Activated CD4-positive, alpha-beta memory T cell treated with anti-CD3 and anti-CD28 coated beads, Interleukin-2, amount 10 ng/mL, durations not matched to agents 7 days and 5 days (primary cell): ENCODE measurements at regions not wholly inside any gene's neighbourhood (a gene's known extent, or its start where the extent isn't known, plus 50 kb on each side); places are given as distances from the start of the nearest gene placed in this dataset.

ENCODE experiments used
- CTCF ChIA-PET: fragments of 350-600 bp; sonication (Branson Sonifier 250); formaldehyde crosslinking; loops from one replicate; lab custom pipeline; 2021; ENCODE audit warnings: antibody characterized with exemption, inconsistent platforms; lab: Charles Lee
- POLR2A ChIA-PET: fragments of 350-600 bp; sonication (Branson Sonifier 250); formaldehyde crosslinking; loops from one replicate; lab custom pipeline; 2021; ENCODE audit warnings: antibody characterized with exemption; lab: Charles Lee
- DNase-seq: peaks from one replicate; pipeline ENCODE4 v3.0.0-alpha.2; 2020
- H3K27ac Mint-ChIP-seq: one replicate; pipeline ENCODE4 v1.8.0; 2021; ENCODE audit warnings: mild to moderate bottlenecking, mixed read lengths
- H3K27me3 Mint-ChIP-seq: one replicate; pipeline ENCODE4 v1.8.0; 2021; ENCODE audit warnings: mixed read lengths
- H3K36me3 Mint-ChIP-seq: one replicate; pipeline ENCODE4 v1.8.0; 2021; ENCODE audit warnings: low read depth, mixed read lengths
- H3K4me1 Mint-ChIP-seq: one replicate; pipeline ENCODE4 v1.8.0; 2021; ENCODE audit warnings: mixed read lengths
- H3K4me3 Mint-ChIP-seq: one replicate; pipeline ENCODE4 v1.8.0; 2021; ENCODE audit warnings: mild to moderate bottlenecking, mixed read lengths
- H3K9me3 Mint-ChIP-seq: one replicate; pipeline ENCODE4 v1.8.0; 2021; ENCODE audit warnings: mixed read lengths

DNA sequence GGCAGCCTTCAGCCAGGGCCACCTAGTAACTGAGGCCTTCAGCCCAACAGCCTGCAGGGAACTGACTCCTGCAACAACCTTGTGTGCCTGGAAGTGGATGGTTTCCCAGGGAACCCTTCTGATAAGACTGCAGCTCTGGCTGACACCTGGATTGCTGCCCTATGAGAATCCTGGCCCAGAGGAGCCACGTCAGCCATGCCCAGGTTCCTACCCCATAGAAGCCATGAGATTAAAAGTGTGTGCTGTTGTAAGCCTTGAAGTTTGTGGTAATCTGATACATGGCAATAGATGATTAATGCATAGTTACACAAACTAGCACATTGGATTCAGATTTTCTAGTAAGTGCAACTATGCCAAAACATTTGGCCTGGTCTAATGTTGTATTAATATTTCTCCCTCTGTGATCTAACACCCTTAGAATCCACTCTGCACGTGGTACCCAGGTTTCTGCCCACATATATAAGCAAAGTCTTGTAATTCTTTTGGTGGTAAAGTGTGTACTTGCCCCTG is 64.8 kb upstream of the BEGAIN start:
- H3K4me1 Mint-ChIP-seq: peaks cover 5% of the 10 kb centered on the region
- H3K27ac Mint-ChIP-seq: no peak overlapping the region
- H3K4me3 Mint-ChIP-seq: no peak overlapping the region
- ChIA-PET CTCF (interaction anchor here (0.6 to 11.0 kb wide), 14 partner anchors 7 to 286 kb away, joined by 3 to 195 read pairs (median 8); a partner anchor contains a TSS), POLR2A (interaction anchor here (1.2 kb wide), 1 partner anchor 213 kb away, joined by 3 read pairs; no protein-coding TSS in a partner anchor)
- peaks cover 16% of the 10 kb centered on the region for H3K27me3 Mint-ChIP-seq
- H3K36me3 Mint-ChIP-seq: no peaks in the 10 kb centered on the region
- no peak for DNase-seq
- no peaks in the 10 kb centered on the region for H3K9me3 Mint-ChIP-seq

GRCh38 chr14:100652744-100653143 is 65.5 kb upstream of the BEGAIN start:
- POLR2A ChIA-PET: interaction anchor here (1.2 to 1.3 kb wide), 2 partner anchors 214 to 270 kb away, joined by 3 to 7 read pairs; no protein-coding TSS in a partner anchor
- Mint-ChIP-seq H3K4me1 (peaks cover 3% of the 10 kb centered on the region), H3K27me3 (peaks cover 14% of the 10 kb centered on the region), H3K36me3 (no peaks in the 10 kb centered on the region), H3K4me3 (no peak overlapping the region), H3K9me3 (no peaks in the 10 kb centered on the region), H3K27ac (no peak overlapping the region)
- DNase-seq: no peak
- CTCF ChIA-PET: interaction anchor here (0.6 to 11.0 kb wide), 26 partner anchors 8 to 974 kb away, joined by 3 to 195 read pairs (median 4); a partner anchor contains a TSS

DNA sequence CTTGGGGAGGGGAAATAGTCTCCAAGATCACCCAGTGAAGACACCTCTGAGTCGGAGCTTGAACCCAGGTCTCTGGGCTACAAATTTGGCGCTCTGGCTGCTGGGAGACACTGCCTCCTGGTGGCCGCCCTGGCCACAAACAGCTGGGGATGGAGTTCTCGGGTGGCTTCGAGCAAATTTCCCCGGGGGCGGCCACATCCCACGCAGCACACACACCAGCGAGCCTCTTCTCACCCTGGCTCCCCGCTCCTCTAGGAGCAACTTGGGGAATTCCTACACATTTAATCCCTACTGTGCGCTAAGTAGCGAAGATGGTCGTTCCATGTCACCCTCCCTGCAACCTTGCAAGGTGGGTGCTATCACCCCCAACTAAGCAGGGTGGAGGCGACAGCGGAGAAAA is 66.2 kb upstream of the BEGAIN start:
- CTCF ChIA-PET: interaction anchor here (0.6 to 11.0 kb wide), 24 partner anchors 8 to 777 kb away, joined by 3 to 195 read pairs (median 6); a partner anchor contains a TSS
- H3K27ac Mint-ChIP-seq: no peak overlapping the region
- no peak overlapping the region for H3K4me3 Mint-ChIP-seq
- H3K27me3 Mint-ChIP-seq: peaks cover 14% of the 10 kb centered on the region
- H3K4me1 Mint-ChIP-seq: peaks cover 3% of the 10 kb centered on the region
- POLR2A ChIA-PET: interaction anchor here (1.2 to 1.3 kb wide), 2 partner anchors 215 to 270 kb away, joined by 3 to 7 read pairs; no protein-coding TSS in a partner anchor
- H3K36me3 Mint-ChIP-seq: no peaks in the 10 kb centered on the region
- DNase-seq: peak; percentile 52
- no peaks in the 10 kb centered on the region for H3K9me3 Mint-ChIP-seq

DNA sequence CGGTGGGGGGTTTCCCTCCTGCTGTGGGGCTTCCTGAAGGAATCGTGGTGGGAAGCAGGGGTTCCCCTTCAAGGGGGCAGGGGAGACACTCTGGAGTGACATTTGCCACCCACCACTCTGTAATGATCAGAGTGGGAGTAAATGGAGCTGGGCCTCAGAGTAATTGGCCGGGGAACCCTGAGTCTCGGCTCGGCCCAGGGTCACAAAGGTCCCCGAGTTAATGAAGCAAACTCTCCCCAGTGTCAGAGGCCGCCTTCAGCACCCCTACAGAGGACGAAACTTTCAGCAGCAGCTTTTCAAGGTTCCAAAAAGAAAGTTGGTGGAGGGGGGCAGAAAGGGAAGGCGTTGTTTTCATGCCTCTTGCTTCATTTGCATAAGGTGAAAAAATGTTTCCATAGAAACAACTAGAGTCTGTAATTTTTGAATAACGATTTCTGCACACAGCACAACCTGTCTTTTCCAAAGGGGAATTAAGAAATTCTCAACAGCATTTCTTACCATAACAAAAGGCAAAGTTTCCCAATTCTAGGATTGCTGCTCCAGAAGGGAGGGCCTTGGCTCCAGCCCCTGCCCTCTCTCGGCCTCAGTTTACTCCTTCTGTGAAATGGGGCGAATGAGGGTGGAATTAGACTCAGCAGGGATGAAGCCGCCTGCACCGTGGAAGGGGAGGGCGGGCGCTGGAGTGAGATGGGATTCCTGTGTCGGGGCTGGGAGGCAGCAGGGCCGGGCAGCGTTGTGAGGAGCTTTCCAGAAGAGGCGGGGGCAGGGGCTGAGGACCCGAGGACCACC is 67.0 kb upstream of the BEGAIN start:
- DNase-seq: no peak
- no peak overlapping the region for H3K27ac Mint-ChIP-seq
- ChIA-PET CTCF (interaction anchor here (0.7 to 11.0 kb wide), 19 partner anchors 8 to 279 kb away, joined by 3 to 195 read pairs (median 6); a partner anchor contains a TSS), POLR2A (interaction anchor here (1.3 kb wide), 1 partner anchor 271 kb away, joined by 7 read pairs; no protein-coding TSS in a partner anchor)
- H3K4me3 Mint-ChIP-seq: no peak overlapping the region
- H3K4me1 Mint-ChIP-seq: peaks cover 3% of the 10 kb centered on the region
- no peaks in the 10 kb centered on the region for H3K36me3 Mint-ChIP-seq
- peaks cover 14% of the 10 kb centered on the region for H3K27me3 Mint-ChIP-seq
- H3K9me3 Mint-ChIP-seq: no peaks in the 10 kb centered on the region

DNA sequence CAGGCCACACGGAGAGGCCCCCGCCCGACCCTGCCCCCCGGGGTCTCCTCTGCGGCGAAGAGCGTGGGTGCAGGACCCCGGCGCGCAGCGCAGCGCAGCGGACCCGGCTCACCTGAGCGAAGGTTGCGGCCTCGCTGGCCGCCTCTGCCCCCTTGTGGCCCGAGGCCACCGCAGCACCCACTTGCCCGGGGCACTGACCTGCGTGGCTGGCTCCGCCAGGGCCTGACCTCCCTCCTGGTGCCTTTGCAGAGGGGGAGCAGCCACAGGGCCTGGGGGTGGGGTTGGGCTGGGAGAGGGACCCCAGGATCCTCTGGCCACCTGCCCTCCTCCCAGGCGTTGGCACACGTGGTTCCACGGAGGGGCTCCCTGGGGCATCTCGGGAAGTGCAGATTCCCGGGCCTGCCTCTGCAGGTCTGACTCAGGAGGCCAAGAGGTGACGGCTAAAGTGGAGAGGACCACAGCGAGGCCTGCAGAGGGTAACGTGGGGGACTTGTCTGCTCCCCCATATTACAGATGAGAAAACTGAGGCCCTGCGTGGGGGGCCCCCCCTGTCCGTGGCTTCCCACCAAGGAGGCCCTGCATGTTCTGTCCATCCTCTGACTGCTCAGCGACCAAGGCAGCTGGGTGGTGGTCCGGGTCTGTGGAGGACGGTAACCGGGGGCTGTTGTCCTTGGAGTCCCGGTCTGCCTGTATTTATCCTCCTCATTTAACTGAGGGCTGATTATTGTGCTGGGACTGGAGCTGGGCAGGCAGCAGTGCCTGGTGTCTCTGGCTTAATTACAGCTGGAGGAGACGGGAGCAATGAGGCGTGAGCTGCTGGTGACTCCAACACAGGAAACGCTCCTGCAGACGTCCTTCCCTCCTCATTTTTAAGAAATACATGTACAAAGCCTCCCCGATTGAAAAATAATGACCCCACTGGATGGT is 67.9 kb upstream of the BEGAIN start:
- peak; percentile 51 for DNase-seq
- ChIA-PET CTCF (interaction anchor here (1.2 to 11.0 kb wide), 6 partner anchors 7 to 271 kb away, joined by 3 to 195 read pairs (median 28); no protein-coding TSS in a partner anchor), POLR2A (no interaction called here)
- Mint-ChIP-seq H3K27me3 (peaks cover 14% of the 10 kb centered on the region), H3K27ac (no peak overlapping the region), H3K4me3 (no peak overlapping the region), H3K4me1 (peaks cover 3% of the 10 kb centered on the region), H3K9me3 (no peaks in the 10 kb centered on the region), H3K36me3 (no peaks in the 10 kb centered on the region)

DNA sequence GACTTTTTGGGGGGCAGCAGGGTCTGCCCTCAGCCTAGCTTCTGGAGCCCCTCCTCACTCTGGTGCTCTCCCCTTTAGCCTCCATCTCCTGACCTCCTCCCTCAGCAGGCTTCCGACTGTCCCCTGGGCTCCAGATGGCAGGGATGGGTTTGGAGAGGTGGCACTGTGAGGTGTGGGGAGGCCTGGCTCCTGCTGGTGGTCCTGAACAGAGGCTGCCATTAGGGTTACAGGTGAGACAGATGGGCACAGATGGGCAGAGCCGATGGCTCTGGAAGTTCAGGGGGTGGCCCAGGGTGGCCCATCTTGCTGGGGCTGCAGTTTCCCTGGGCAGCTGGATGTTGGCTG is 68.5 kb upstream of the BEGAIN start:
- peaks cover 3% of the 10 kb centered on the region for H3K4me1 Mint-ChIP-seq
- no peak overlapping the region for H3K27ac Mint-ChIP-seq
- no peaks in the 10 kb centered on the region for H3K9me3 Mint-ChIP-seq
- H3K36me3 Mint-ChIP-seq: no peaks in the 10 kb centered on the region
- peaks cover 14% of the 10 kb centered on the region for H3K27me3 Mint-ChIP-seq
- H3K4me3 Mint-ChIP-seq: no peak overlapping the region
- ChIA-PET CTCF (interaction anchor here (0.9 to 11.0 kb wide), 4 partner anchors 10 to 271 kb away, joined by 3 to 195 read pairs (median 20); no protein-coding TSS in a partner anchor), POLR2A (no interaction called here)
- no peak for DNase-seq

GRCh38 chr14:100656996-100657395 is 69.7 kb upstream of the DLK1 start:
- Mint-ChIP-seq H3K27me3 (peaks cover 14% of the 10 kb centered on the region), H3K9me3 (no peaks in the 10 kb centered on the region)

GRCh38 chr14:100657780-100658179 is 68.9 kb upstream of the DLK1 start:
- Mint-ChIP-seq H3K4me3 (no peak overlapping the region), H3K27me3 (peaks cover 14% of the 10 kb centered on the region), H3K9me3 (no peaks in the 10 kb centered on the region), H3K4me1 (peaks cover 5% of the 10 kb centered on the region), H3K27ac (no peak overlapping the region), H3K36me3 (no peaks in the 10 kb centered on the region)
- no peak for DNase-seq
- ChIA-PET CTCF (interaction anchor here (0.7 to 11.0 kb wide), 3 partner anchors 12 to 280 kb away, joined by 3 to 195 read pairs (median 4); no protein-coding TSS in a partner anchor), POLR2A (no interaction called here)

More at GRCh38 chr14:100656996-100657395, 69.7 kb upstream of the DLK1 start:
- DNase-seq: no peak
- no peak overlapping the region for H3K27ac Mint-ChIP-seq
- H3K4me3 Mint-ChIP-seq: no peak overlapping the region
- peaks cover 3% of the 10 kb centered on the region for H3K4me1 Mint-ChIP-seq
- no peaks in the 10 kb centered on the region for H3K36me3 Mint-ChIP-seq
- CTCF ChIA-PET: interaction anchor here (0.7 to 11.0 kb wide), 3 partner anchors 15 to 279 kb away, joined by 3 to 195 read pairs (median 3); no protein-coding TSS in a partner anchor
- POLR2A ChIA-PET: no interaction called here

GRCh38 chr14:100658181-100658886 is 68.4 kb upstream of the DLK1 start:
- ChIA-PET CTCF (interaction anchor here (1.1 to 11.0 kb wide), 2 partner anchors 12 to 274 kb away, joined by 4 to 195 read pairs; no protein-coding TSS in a partner anchor), POLR2A (no interaction called here)
- peaks cover 14% of the 10 kb centered on the region for H3K27me3 Mint-ChIP-seq
- H3K9me3 Mint-ChIP-seq: no peaks in the 10 kb centered on the region
- DNase-seq: no peak
- H3K27ac Mint-ChIP-seq: no peak overlapping the region
- H3K36me3 Mint-ChIP-seq: no peaks in the 10 kb centered on the region
- H3K4me1 Mint-ChIP-seq: peaks cover 8% of the 10 kb centered on the region
- no peak overlapping the region for H3K4me3 Mint-ChIP-seq

- Mint-ChIP-seq H3K36me3 (no peaks in the 10 kb centered on the region), H3K27ac (no peak overlapping the region), H3K4me1 (peaks cover 5% of the 10 kb centered on the region), H3K27me3 (peaks cover 8% of the 10 kb centered on the region), H3K4me3 (no peak overlapping the region), H3K9me3 (no peaks in the 10 kb centered on the region)
- CTCF ChIA-PET: interaction anchor here (2.2 kb wide), 1 partner anchor 275 kb away, joined by 7 read pairs; no protein-coding TSS in a partner anchor
- DNase-seq: no peak
- POLR2A ChIA-PET: no interaction called here
Measured at GRCh38 chr14:100659345-100660001, 67.2 kb upstream of the DLK1 start.

DNA sequence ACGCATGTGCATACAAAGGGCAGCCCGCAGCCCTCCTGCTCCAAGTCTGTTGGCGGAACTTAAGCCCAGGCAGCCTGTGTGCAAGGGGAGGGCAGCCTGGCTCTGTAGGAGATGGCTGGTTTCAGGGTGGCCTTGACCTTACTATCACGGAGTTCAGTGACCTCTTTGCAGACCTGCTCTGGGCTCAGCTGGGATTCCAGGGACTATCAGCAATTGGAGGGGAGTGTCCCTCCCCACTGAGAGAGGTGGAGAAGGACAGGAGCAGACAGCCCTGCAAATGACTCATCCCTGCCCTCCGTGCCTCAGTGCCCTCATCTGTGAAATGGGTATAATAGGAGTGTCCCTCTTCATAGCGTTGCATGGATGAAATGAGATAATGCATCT is 66.2 kb upstream of the DLK1 start:
- H3K27me3 Mint-ChIP-seq: peaks cover 8% of the 10 kb centered on the region
- H3K4me1 Mint-ChIP-seq: peaks cover 5% of the 10 kb centered on the region
- no peak overlapping the region for H3K27ac Mint-ChIP-seq
- DNase-seq: no peak
- H3K4me3 Mint-ChIP-seq: no peak overlapping the region
- POLR2A ChIA-PET: no interaction called here
- H3K9me3 Mint-ChIP-seq: no peaks in the 10 kb centered on the region
- CTCF ChIA-PET: interaction anchor here (1.5 to 3.5 kb wide), 3 partner anchors 8 to 278 kb away, joined by 5 to 34 read pairs (median 7); no protein-coding TSS in a partner anchor
- no peaks in the 10 kb centered on the region for H3K36me3 Mint-ChIP-seq
